Panc1 (cell line): ENCODE measurements at regions not wholly inside any gene's neighbourhood (a gene's known extent, or its start where the extent isn't known, plus 50 kb on each side); places are given as distances from the start of the nearest gene placed in this dataset.

Experiments
- CTCF ChIP-seq: fragments of 450-650 bp; IDR thresholded peaks from 2 replicates; pipeline ENCODE4 v1.5.1; 2017; ENCODE audit warnings: mild to moderate bottlenecking
- POLR2AphosphoS5 ChIP-seq: IDR thresholded peaks from 2 replicates; pipeline ENCODE4 v1.6.1; 2012; ENCODE audit warnings: mild to moderate bottlenecking, low read depth, low read length, moderate library complexity
- REST ChIP-seq, 2 experiments: IDR thresholded peaks; 2 replicates each; pipeline ENCODE4 v1.6.1; 2011 to 2012; ENCODE audit warnings: low read depth in 2 of 2, control low read depth in 1 of 2, low read length in 1 of 2, mild to moderate bottlenecking in 1 of 2, moderate library complexity in 1 of 2; ENCODE audit not compliant: insufficient read depth in 1 of 2
- TCF7L2 ChIP-seq: IDR thresholded peaks from 2 replicates; pipeline ENCODE4 v1.6.1; 2011; ENCODE audit warnings: mild to moderate bottlenecking, low read depth, low read length, inconsistent platforms

- TF ChIP-seq CTCF, result no peak
- TF ChIP-seq REST (IDR thresholded peaks at IDR 0.05; ENCODE audit: insufficient read depth in 1 of 2, low read depth in 2 of 2, low read length in 1 of 2), result no peak
- TF ChIP-seq POLR2AphosphoS5, result no peak
- no peak for TF ChIP-seq TCF7L2
Measured at GRCh38 chr2:52526735-52527134, 1240.9 kb upstream of the CHAC2 start.
